ENCODE measurements at regions not wholly inside any gene's neighbourhood (a gene's known extent, or its start where the extent isn't known, plus 50 kb on each side); places are given as distances from the start of the nearest gene placed in this dataset.

GRCh38 chr1:70866542-70867264, 180.9 kb downstream of the PTGER3 start:
- DNase-seq (ENCODE audit: low read depth): no peak
- no peak overlapping the region for H3K4me3 ChIP-seq (ENCODE audit: low read depth, low read length)
- TF ChIP-seq, protein P1, sequence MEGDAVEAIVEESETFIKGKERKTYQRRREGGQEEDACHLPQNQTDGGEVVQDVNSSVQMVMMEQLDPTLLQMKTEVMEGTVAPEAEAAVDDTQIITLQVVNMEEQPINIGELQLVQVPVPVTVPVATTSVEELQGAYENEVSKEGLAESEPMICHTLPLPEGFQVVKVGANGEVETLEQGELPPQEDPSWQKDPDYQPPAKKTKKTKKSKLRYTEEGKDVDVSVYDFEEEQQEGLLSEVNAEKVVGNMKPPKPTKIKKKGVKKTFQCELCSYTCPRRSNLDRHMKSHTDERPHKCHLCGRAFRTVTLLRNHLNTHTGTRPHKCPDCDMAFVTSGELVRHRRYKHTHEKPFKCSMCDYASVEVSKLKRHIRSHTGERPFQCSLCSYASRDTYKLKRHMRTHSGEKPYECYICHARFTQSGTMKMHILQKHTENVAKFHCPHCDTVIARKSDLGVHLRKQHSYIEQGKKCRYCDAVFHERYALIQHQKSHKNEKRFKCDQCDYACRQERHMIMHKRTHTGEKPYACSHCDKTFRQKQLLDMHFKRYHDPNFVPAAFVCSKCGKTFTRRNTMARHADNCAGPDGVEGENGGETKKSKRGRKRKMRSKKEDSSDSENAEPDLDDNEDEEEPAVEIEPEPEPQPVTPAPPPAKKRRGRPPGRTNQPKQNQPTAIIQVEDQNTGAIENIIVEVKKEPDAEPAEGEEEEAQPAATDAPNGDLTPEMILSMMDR (IDR thresholded peaks at IDR 0.05; ENCODE audit: insufficient read depth, low read length): no peak

DNA sequence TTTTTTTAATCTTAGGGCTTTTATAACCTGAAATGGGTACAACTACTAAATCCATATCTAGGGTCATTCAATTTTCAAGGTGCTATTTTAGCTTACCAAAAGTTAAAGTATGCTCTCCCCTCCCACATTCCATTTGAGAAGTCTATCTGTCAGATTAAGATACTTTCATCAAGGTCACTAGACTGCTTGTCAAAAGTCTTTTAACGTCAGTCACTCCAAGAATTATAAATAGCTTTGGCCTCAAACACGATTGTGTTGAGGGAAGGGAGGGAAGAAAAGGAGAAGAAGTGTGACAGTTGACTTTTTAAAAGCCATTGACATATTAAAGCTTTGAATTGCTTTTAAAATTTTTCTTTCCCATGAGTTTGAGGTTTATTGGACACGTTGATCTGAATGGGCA, 175.8 kb downstream of the PTGER3 start:
- no peak overlapping the region for H3K4me3 ChIP-seq (ENCODE audit: low read depth, low read length)
- TF ChIP-seq, protein P1 (IDR thresholded peaks at IDR 0.05; ENCODE audit: insufficient read depth, low read length): no peak
- DNase-seq (ENCODE audit: low read depth): no peak

GRCh38 chr1:70874063-70874462, 173.6 kb downstream of the PTGER3 start:
- H3K4me3 ChIP-seq (ENCODE audit: low read depth, low read length): no peak overlapping the region
- TF ChIP-seq, protein P1 (IDR thresholded peaks at IDR 0.05; ENCODE audit: insufficient read depth, low read length): no peak
- no peak for DNase-seq (ENCODE audit: low read depth)

DNA sequence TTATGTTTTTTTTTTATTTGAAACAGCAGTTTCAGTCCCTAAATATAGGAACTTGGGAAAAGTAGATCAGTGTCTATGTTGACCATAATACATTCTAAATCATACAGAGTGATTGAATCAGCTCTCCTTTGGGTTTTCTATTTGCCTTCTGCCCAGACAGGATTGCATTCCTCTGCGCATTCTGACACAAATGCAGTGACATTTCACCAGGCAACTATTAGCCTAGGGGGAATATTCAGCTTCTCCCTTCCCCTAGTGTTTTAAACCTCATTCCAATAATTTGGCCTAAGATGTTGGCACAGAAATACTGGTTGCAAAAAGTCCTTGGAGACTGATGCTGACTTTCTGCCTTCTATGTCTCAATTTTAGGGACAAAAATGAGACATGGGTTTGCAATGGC, 172.8 kb downstream of the PTGER3 start:
- TF ChIP-seq, protein P1 (IDR thresholded peaks at IDR 0.05; ENCODE audit: insufficient read depth, low read length): no peak
- no peak for DNase-seq (ENCODE audit: low read depth)
- no peak overlapping the region for H3K4me3 ChIP-seq (ENCODE audit: low read depth, low read length)

GRCh38 chr1:70877343-70877742, 170.3 kb downstream of the PTGER3 start:
- DNase-seq (ENCODE audit: low read depth): no peak
- H3K4me3 ChIP-seq (ENCODE audit: low read depth, low read length): no peak overlapping the region
- TF ChIP-seq, protein P1 (IDR thresholded peaks at IDR 0.05; ENCODE audit: insufficient read depth, low read length): no peak

DNA sequence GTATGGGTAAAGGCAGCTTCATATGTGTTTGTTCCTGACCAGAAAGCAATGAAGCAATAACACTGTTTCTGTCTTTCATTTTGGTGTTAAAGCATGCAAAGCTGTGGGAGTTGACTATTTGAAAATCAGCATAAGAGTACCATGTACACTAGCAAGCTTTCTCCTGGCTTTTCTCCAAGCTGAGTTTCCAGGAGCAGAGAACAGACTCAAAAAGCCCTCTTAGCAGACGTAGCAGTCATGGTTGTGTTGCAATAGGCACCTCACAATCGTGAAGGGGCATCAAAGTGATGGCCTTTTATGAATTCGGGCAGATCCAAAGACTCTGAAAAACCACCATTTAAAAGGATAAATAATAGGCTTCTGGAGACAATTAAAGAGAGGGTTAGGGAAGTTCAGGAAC, 159.7 kb downstream of the PTGER3 start:
- peak; percentile 35 for DNase-seq (ENCODE audit: low read depth)
- H3K4me3 ChIP-seq (ENCODE audit: low read depth, low read length): no peak overlapping the region
- TF ChIP-seq, protein P1 (IDR thresholded peaks at IDR 0.05; ENCODE audit: insufficient read depth, low read length): no peak

DNA sequence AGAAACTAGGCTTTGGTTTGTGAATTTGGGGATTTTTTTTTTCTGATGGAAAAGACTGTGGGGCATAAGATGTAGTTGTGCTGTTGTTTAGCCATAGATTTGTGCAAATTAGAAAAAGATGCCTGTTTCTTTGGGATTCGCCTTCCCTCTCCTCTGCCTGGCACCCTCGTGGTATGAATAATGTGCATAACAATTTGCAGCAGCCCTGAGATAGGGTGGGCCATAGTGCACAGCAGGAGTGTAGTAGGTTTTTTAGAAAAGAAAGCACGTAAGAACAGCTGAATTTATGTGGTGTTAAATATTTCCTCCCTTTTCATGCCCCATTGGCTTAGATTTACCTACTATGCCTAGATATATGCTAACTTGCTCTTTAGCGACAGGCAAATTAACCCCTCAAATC, 158.9 kb downstream of the PTGER3 start:
- TF ChIP-seq, protein P1 (IDR thresholded peaks at IDR 0.05; ENCODE audit: insufficient read depth, low read length): no peak
- DNase-seq (ENCODE audit: low read depth): no peak
- no peak overlapping the region for H3K4me3 ChIP-seq (ENCODE audit: low read depth, low read length)
